DOHH2 (cell line): ENCODE measurements at regions not wholly inside any gene's neighbourhood (a gene's known extent, or its start where the extent isn't known, plus 50 kb on each side); places are given as distances from the start of the nearest gene placed in this dataset.

ENCODE experiments used
- H3F3A ChIP-seq: fragments of 200-600 bp; sonication (generic), shearing (Covaris generic); 2 replicates; pipeline ENCODE4 v1.6.0; 2016; ENCODE audit warnings: antibody characterized with exemption, mild to moderate bottlenecking; ENCODE audit not compliant: control insufficient read depth, insufficient read depth
- H3K27ac ChIP-seq: fragments of 200-600 bp; sonication (generic); 2 replicates; pipeline ENCODE4 v1.5.1; 2014; ENCODE audit warnings: low read depth, mild to moderate bottlenecking, low read length, moderate library complexity
- H3K27me3 ChIP-seq: fragments of 200-600 bp; sonication (generic); 2 replicates; pipeline ENCODE4 v1.6.1; 2014; ENCODE audit warnings: mild to moderate bottlenecking, low read length, mixed read lengths; ENCODE audit not compliant: control insufficient read depth
- H3K36me3 ChIP-seq: fragments of 200-600 bp; sonication (generic); 2 replicates; pipeline ENCODE4 v1.6.1; 2014; ENCODE audit warnings: mild to moderate bottlenecking, low read length, moderate library complexity, mixed read lengths; ENCODE audit not compliant: control insufficient read depth
- H3K4me1 ChIP-seq: fragments of 200-600 bp; sonication (generic); 2 replicates; pipeline ENCODE4 v1.6.1; 2014; ENCODE audit warnings: mild to moderate bottlenecking, low read length, mixed read lengths; ENCODE audit not compliant: control insufficient read depth
- H3K4me2 ChIP-seq: fragments of 200-600 bp; sonication (generic); 2 replicates; pipeline ENCODE4 v1.6.0; 2014; ENCODE audit warnings: mild to moderate bottlenecking, low read length, moderate library complexity
- H3K4me3 ChIP-seq: fragments of 200-600 bp; sonication (generic); 2 replicates; pipeline ENCODE4 v1.5.1; 2014; ENCODE audit warnings: mild to moderate bottlenecking, low read length, mixed read lengths
- H3K79me2 ChIP-seq: fragments of 200-600 bp; sonication (generic); 2 replicates; pipeline ENCODE4 v1.6.1; 2014; ENCODE audit warnings: mild to moderate bottlenecking, low read length, mixed read lengths; ENCODE audit not compliant: control insufficient read depth
- H3K9me2 ChIP-seq: fragments of 200-600 bp; sonication (generic); replicated peaks from 2 replicates; pipeline ENCODE4 v1.6.1; 2014; ENCODE audit warnings: mild to moderate bottlenecking, low read length, mixed read lengths; ENCODE audit not compliant: control insufficient read depth
- H3K9me3 ChIP-seq: fragments of 200-600 bp; sonication (generic); 2 replicates; pipeline ENCODE4 v1.6.1; 2014; ENCODE audit warnings: antibody characterized with exemption, low read length, mixed read lengths; ENCODE audit not compliant: control insufficient read depth, insufficient read depth
- H4K20me1 ChIP-seq: fragments of 200-600 bp; sonication (generic); 2 replicates; pipeline ENCODE4 v1.6.0; 2014; ENCODE audit warnings: low read depth, mild to moderate bottlenecking, antibody characterized with exemption, low read length, moderate library complexity; ENCODE audit not compliant: control insufficient read depth, insufficient read depth
- CTCF ChIP-seq: fragments of 200-600 bp; sonication (generic); IDR thresholded peaks from one replicate; pipeline ENCODE4 v1.5.1; 2014; ENCODE audit warnings: antibody characterized with exemption, mild to moderate bottlenecking, low read depth, low read length; ENCODE audit not compliant: poor library complexity, severe bottlenecking
- EZH2phosphoT487 ChIP-seq: fragments of 200-600 bp; sonication (generic); IDR thresholded peaks from 2 replicates; pipeline ENCODE4 v1.6.1; 2017; ENCODE audit warnings: borderline replicate concordance, mild to moderate bottlenecking, antibody characterized with exemption, low read length, moderate library complexity, mixed read lengths

- no peaks in the 10 kb centered on the region; the same call in 1 of the 2 replicates for H3F3A ChIP-seq
- H3K9me3 ChIP-seq = no peaks in the 10 kb centered on the region
- H3K27ac ChIP-seq = no peak overlapping the region
- TF ChIP-seq CTCF (no peak), EZH2phosphoT487 (no peak)
- H3K4me2 ChIP-seq = no peak overlapping the region
- H3K36me3 ChIP-seq = no peaks in the 10 kb centered on the region
- no peaks in the 10 kb centered on the region; the same call in 1 of the 2 replicates for H3K27me3 ChIP-seq
- no peak overlapping the region for H3K4me3 ChIP-seq
- H3K9me2 ChIP-seq = no peaks in the 10 kb centered on the region
- H4K20me1 ChIP-seq = no peaks in the 10 kb centered on the region
- H3K79me2 ChIP-seq = no peaks in the 10 kb centered on the region
- H3K4me1 ChIP-seq = peaks cover 13% of the 10 kb centered on the region
Observed at GRCh38 chr7:18353339-18353738, 142.2 kb upstream of the HDAC9 start.

GRCh38 chr7:18354108-18355085 is 141.2 kb upstream of the HDAC9 start:
- no peak for TF ChIP-seq CTCF
- TF ChIP-seq EZH2phosphoT487 = no peak
- no peaks in the 10 kb centered on the region for H3K27me3 ChIP-seq
- H3F3A ChIP-seq = no peaks in the 10 kb centered on the region; the same call in 1 of the 2 replicates
- H3K79me2 ChIP-seq = no peaks in the 10 kb centered on the region
- H3K36me3 ChIP-seq = no peaks in the 10 kb centered on the region
- no peak overlapping the region for H3K4me2 ChIP-seq
- H3K4me1 ChIP-seq = peaks cover 13% of the 10 kb centered on the region
- H3K9me2 ChIP-seq = no peaks in the 10 kb centered on the region
- H3K4me3 ChIP-seq = no peak overlapping the region
- no peaks in the 10 kb centered on the region for H4K20me1 ChIP-seq
- H3K9me3 ChIP-seq = no peaks in the 10 kb centered on the region
- no peak overlapping the region for H3K27ac ChIP-seq

GRCh38 chr7:18356191-18356645 is 139.3 kb upstream of the HDAC9 start:
- peak; percentile 72 for TF ChIP-seq CTCF
- no peak for TF ChIP-seq EZH2phosphoT487
- Histone ChIP-seq H3K79me2 (no peaks in the 10 kb centered on the region), H3K9me3 (no peaks in the 10 kb centered on the region), H3F3A (no peaks in the 10 kb centered on the region; the same call in 1 of the 2 replicates), H3K27me3 (no peaks in the 10 kb centered on the region), H3K4me3 (peak overlapping the region; percentile 9; the same call in 1 of the 2 replicates), H3K4me2 (peak overlapping the region; percentile 43), H3K4me1 (peaks cover 13% of the 10 kb centered on the region), H4K20me1 (no peaks in the 10 kb centered on the region), H3K9me2 (no peaks in the 10 kb centered on the region), H3K27ac (no peak overlapping the region), H3K36me3 (no peaks in the 10 kb centered on the region)
